Upper lobe of left lung (tissue), 4 donors: ENCODE measurements at regions not wholly inside any gene's neighbourhood (a gene's known extent, or its start where the extent isn't known, plus 50 kb on each side); places are given as distances from the start of the nearest gene placed in this dataset.

Source experiments
- CTCF ChIP-seq, 6 experiments: fragments of 450-650 bp in 4 of 6; fragments of 200-600 bp in 2 of 6; sonication (generic) in 2 of 6; IDR thresholded peaks; one replicate each; pipeline ENCODE4 v1.5.1; 2016 to 2019; ENCODE audit warnings: antibody characterized with exemption in 6 of 6
- EP300 ChIP-seq, 4 donors: sonication (generic); formaldehyde crosslinking; IDR thresholded peaks; one replicate each; pipeline ENCODE4 v1.5.1; 2017; ENCODE audit warnings: antibody characterized with exemption in 4 of 4, control low read depth in 2 of 4
- POLR2A ChIP-seq, 4 donors: fragments of 450-650 bp; IDR thresholded peaks; one replicate each; pipeline ENCODE4 v1.5.1; 2016 to 2017; ENCODE audit warnings: antibody characterized with exemption in 4 of 4, mild to moderate bottlenecking in 2 of 4
- POLR2AphosphoS5 ChIP-seq, 2 donors: sonication (generic); formaldehyde crosslinking; IDR thresholded peaks; one replicate each; pipeline ENCODE4 v1.5.1; 2017; ENCODE audit warnings: antibody characterized with exemption in 2 of 2

- TF ChIP-seq CTCF (IDR thresholded peaks at IDR 0.05): no peak
- TF ChIP-seq EP300 (IDR thresholded peaks at IDR 0.05): no peak
- TF ChIP-seq POLR2A (IDR thresholded peaks at IDR 0.05): no peak
- no peak for TF ChIP-seq POLR2AphosphoS5 (IDR thresholded peaks at IDR 0.05)
Observed at GRCh38 chr2:144595686-144596072, 75.8 kb upstream of the ZEB2 start.
